ENCODE measurements at regions not wholly inside any gene's neighbourhood (a gene's known extent, or its start where the extent isn't known, plus 50 kb on each side); places are given as distances from the start of the nearest gene placed in this dataset.

DNA sequence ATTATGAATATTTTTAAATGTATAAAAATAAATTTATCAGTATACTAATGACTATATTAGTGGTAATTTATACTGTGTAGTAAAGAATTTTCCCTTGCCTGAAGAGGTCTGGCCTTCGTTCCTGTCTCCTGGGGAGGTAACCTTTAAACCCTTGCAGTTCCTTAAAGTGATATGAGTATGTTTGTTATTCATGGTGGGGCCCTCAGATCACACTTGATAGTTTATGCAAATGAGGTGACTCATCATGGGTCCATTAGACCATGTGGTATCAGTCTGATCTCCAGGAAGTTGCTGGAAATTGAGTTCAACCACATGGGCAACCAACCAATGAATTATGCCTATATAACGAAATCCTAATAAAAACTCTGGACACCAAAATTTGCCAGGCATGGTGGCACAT lies 904.1 kb downstream of the RPA4 start:
- Histone ChIP-seq H3K27me3 (ENCODE audit: control insufficient read depth in 3 of 3, insufficient read depth in 3 of 3, low read length in 3 of 3) (no peaks in the 10 kb centered on the region), H3K36me3 (ENCODE audit: control insufficient read depth in 3 of 3, insufficient read depth in 2 of 3, low read depth in 1 of 3, low read length in 3 of 3) (no peaks in the 10 kb centered on the region), H3K4me1 (ENCODE audit: control insufficient read depth in 3 of 3, insufficient read depth in 2 of 3, low read depth in 1 of 3, low read length in 2 of 3) (no peaks in the 10 kb centered on the region), H3K27ac (ENCODE audit: low read depth in 1 of 3, low read length in 2 of 3) (no peak overlapping the region), H3K9me3 (ENCODE audit: control insufficient read depth in 2 of 2, insufficient read depth in 1 of 2, low read depth in 1 of 2, low read length in 1 of 2) (peaks cover 0 to 3% of the 10 kb centered on the region in 2 donors), H3K4me3 (ENCODE audit: low read depth in 1 of 3, low read length in 3 of 3) (no peak overlapping the region)
- WGBS, 3 donors: 39 to 47% (median 40%) methylated on average over 2 of the region's 2 CpGs
- FAIRE-seq: no peak
- DNase-seq: peak; percentile 2 to 53

DNA sequence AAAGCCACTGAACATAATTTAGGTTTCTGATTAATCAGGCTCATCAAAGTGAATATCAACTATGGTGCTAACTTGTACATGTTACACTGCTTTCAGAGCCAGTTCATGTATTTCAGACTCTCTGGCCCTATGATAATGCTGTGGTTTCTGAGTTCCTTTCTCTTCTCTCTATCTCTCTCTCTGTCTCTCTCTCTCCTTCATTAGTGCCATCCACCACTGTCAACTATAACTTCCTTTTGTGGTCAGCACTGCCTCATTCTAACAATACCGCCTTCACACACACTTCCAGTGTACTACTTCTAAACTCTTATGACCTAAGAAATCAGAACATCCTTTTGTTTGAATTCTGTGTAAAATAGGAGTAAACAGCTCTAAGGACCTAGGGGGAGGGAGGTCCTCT lies 907.1 kb downstream of the RPA4 start:
- H3K9me3 ChIP-seq (ENCODE audit: control insufficient read depth in 2 of 2, insufficient read depth in 1 of 2, low read depth in 1 of 2, low read length in 1 of 2): peaks cover 0 to 3% of the 10 kb centered on the region in 2 donors
- no peak overlapping the region for H3K4me3 ChIP-seq (ENCODE audit: low read depth in 1 of 3, low read length in 3 of 3)
- H3K36me3 ChIP-seq (ENCODE audit: control insufficient read depth in 3 of 3, insufficient read depth in 2 of 3, low read depth in 1 of 3, low read length in 3 of 3): no peaks in the 10 kb centered on the region
- no peaks in the 10 kb centered on the region for H3K4me1 ChIP-seq (ENCODE audit: control insufficient read depth in 3 of 3, insufficient read depth in 2 of 3, low read depth in 1 of 3, low read length in 2 of 3)
- no peaks in the 10 kb centered on the region for H3K27me3 ChIP-seq (ENCODE audit: control insufficient read depth in 3 of 3, insufficient read depth in 3 of 3, low read length in 3 of 3)
- FAIRE-seq (no peak), DNase-seq (no peak)
- no peak overlapping the region for H3K27ac ChIP-seq (ENCODE audit: low read depth in 1 of 3, low read length in 2 of 3)
- WGBS, 3 donors: 70 to 100% (median 78%) methylated on average over 1 of the region's 1 CpG

DNA sequence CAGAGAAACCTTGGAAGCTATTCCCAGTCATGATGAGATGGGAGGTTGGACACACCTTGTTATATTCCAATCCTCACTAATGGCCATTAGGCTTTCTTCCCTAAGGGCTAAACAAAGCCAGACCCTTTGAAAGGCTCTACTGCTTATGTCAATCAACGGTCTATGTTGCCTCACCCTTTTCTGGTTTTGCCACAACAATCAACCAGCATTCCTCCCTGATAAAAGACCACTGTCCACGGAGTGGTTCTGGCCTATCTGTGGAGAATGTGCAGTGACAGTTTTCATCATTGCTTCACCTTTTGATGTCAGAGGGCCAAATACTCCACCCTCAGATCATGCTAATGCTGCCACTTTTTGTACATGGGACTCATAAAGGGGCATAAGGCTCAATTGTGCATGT lies 913.4 kb downstream of the RPA4 start:
- Histone ChIP-seq H3K36me3 (ENCODE audit: control insufficient read depth in 3 of 3, insufficient read depth in 2 of 3, low read depth in 1 of 3, low read length in 3 of 3) (no peaks in the 10 kb centered on the region), H3K27ac (ENCODE audit: low read depth in 1 of 3, low read length in 2 of 3) (no peak overlapping the region), H3K27me3 (ENCODE audit: control insufficient read depth in 3 of 3, insufficient read depth in 3 of 3, low read length in 3 of 3) (no peaks in the 10 kb centered on the region), H3K9me3 (ENCODE audit: control insufficient read depth in 2 of 2, insufficient read depth in 1 of 2, low read depth in 1 of 2, low read length in 1 of 2) (no peaks in the 10 kb centered on the region), H3K4me1 (ENCODE audit: control insufficient read depth in 3 of 3, insufficient read depth in 2 of 3, low read depth in 1 of 3, low read length in 2 of 3) (no peaks in the 10 kb centered on the region), H3K4me3 (ENCODE audit: low read depth in 1 of 3, low read length in 3 of 3) (no peak overlapping the region)
- FAIRE-seq (no peak), DNase-seq (no peak)
- WGBS, 3 donors: 58 to 67% (median 65%) methylated on average over 2 of the region's 2 CpGs

DNA sequence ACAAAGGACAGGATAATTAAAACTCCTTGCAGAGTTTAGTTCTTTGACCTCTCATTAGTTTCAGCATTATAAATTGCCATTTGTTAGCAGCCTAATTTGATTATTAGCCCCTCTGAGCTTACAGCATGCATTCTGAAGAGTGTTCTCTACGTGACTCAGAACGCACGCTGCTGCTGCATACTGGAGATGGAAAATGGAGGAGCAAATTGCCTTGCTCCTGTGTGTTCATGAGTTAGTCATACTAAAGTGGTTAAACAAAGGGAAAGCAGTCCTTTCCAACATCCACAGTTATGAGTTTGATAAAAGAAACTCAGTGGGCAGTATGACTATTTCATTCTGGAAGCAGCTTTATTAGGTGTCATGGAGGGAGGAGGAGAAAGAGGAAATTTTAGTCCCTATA lies 922.5 kb downstream of the RPA4 start:
- no peaks in the 10 kb centered on the region for H3K9me3 ChIP-seq (ENCODE audit: control insufficient read depth in 2 of 2, insufficient read depth in 1 of 2, low read depth in 1 of 2, low read length in 1 of 2)
- FAIRE-seq (no peak), DNase-seq (no peak)
- no peak overlapping the region for H3K27ac ChIP-seq (ENCODE audit: low read depth in 1 of 3, low read length in 2 of 3)
- H3K27me3 ChIP-seq (ENCODE audit: control insufficient read depth in 3 of 3, insufficient read depth in 3 of 3, low read length in 3 of 3): no peaks in the 10 kb centered on the region
- H3K4me3 ChIP-seq (ENCODE audit: low read depth in 1 of 3, low read length in 3 of 3): no peak overlapping the region
- 88 to 92% (median 88%) methylated on average over 3 of the region's 3 CpGs for WGBS, 3 donors
- no peaks in the 10 kb centered on the region for H3K36me3 ChIP-seq (ENCODE audit: control insufficient read depth in 3 of 3, insufficient read depth in 2 of 3, low read depth in 1 of 3, low read length in 3 of 3)
- H3K4me1 ChIP-seq (ENCODE audit: control insufficient read depth in 3 of 3, insufficient read depth in 2 of 3, low read depth in 1 of 3, low read length in 2 of 3): no peaks in the 10 kb centered on the region

DNA sequence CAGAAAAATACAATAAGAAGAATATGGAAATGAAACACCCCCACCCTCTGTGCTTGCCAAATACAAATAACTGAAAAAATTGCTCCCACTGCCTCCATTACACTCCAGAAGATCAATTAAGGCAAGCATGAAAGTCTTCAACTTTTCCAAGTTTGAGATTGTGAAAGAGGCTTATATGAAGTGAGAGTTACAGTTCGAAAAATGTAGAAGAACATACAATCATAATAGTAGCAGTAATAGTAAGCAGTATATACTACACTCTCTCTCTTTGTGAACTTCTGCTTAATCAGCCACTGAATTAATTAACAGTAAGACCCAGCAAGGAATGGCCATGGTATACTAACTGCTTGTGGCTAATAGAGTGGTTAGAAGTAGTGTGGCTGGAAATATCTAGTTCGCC lies 923.2 kb downstream of the RPA4 start:
- no peak overlapping the region for H3K4me3 ChIP-seq (ENCODE audit: low read depth in 1 of 3, low read length in 3 of 3)
- DNase-seq: no peak
- 85 to 93% (median 91%) methylated on average over 2 of the region's 2 CpGs for WGBS, 3 donors
- H3K36me3 ChIP-seq (ENCODE audit: control insufficient read depth in 3 of 3, insufficient read depth in 2 of 3, low read depth in 1 of 3, low read length in 3 of 3): no peaks in the 10 kb centered on the region
- no peak for FAIRE-seq
- H3K9me3 ChIP-seq (ENCODE audit: control insufficient read depth in 2 of 2, insufficient read depth in 1 of 2, low read depth in 1 of 2, low read length in 1 of 2): no peaks in the 10 kb centered on the region
- no peaks in the 10 kb centered on the region for H3K27me3 ChIP-seq (ENCODE audit: control insufficient read depth in 3 of 3, insufficient read depth in 3 of 3, low read length in 3 of 3)
- no peak overlapping the region for H3K27ac ChIP-seq (ENCODE audit: low read depth in 1 of 3, low read length in 2 of 3)
- H3K4me1 ChIP-seq (ENCODE audit: control insufficient read depth in 3 of 3, insufficient read depth in 2 of 3, low read depth in 1 of 3, low read length in 2 of 3): no peaks in the 10 kb centered on the region

DNA sequence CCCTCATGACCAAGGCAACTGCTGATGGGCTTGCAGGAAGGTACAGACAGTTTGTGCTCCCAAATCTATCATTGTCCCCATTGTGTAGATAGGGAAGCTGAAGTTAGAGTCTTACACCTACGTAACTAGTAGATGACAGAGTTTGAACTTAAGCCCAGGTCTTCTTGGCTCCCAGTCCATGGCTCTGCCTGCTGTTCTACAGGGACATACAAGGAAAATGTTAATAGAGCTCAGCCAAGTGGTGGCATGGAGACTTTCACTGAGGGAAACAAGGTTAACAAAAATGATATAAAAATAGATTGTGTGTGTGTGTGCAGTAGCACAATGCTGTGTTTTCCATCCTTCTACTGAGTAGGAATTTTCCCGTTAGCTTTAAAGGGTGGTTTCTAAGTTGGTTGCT lies 936.5 kb downstream of the RPA4 start:
- FAIRE-seq: no peak
- Histone ChIP-seq H3K27me3 (ENCODE audit: control insufficient read depth in 3 of 3, insufficient read depth in 3 of 3, low read length in 3 of 3) (no peaks in the 10 kb centered on the region), H3K36me3 (ENCODE audit: control insufficient read depth in 3 of 3, insufficient read depth in 2 of 3, low read depth in 1 of 3, low read length in 3 of 3) (no peaks in the 10 kb centered on the region), H3K4me3 (ENCODE audit: low read depth in 1 of 3, low read length in 3 of 3) (no peak overlapping the region), H3K9me3 (ENCODE audit: control insufficient read depth in 2 of 2, insufficient read depth in 1 of 2, low read depth in 1 of 2, low read length in 1 of 2) (no peaks in the 10 kb centered on the region), H3K27ac (ENCODE audit: low read depth in 1 of 3, low read length in 2 of 3) (no peak overlapping the region), H3K4me1 (ENCODE audit: control insufficient read depth in 3 of 3, insufficient read depth in 2 of 3, low read depth in 1 of 3, low read length in 2 of 3) (no peaks in the 10 kb centered on the region)
- no peak for DNase-seq
- WGBS, 3 donors: 87 to 94% (median 93%) methylated on average over 2 of the region's 2 CpGs

DNA sequence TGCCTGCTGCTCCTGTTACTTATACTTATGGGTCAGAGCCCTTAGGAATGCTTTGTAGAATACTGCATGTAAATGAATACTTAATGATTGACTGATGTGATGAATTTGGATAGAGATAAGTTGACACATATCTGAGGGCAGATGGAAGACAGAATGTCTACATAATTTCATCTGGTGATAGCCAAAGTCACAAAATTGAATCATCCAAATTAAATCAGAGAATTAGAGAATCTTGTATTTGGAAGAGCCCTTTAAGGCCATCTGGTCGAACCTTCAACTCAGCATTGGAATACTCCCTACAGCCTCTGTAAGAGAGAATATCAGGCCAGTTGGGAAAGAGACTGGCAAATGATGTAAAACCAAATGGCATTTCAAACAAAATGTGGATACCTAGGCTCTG lies 944.8 kb downstream of the RPA4 start:
- no peaks in the 10 kb centered on the region for H3K27me3 ChIP-seq (ENCODE audit: control insufficient read depth in 3 of 3, insufficient read depth in 3 of 3, low read length in 3 of 3)
- H3K4me3 ChIP-seq (ENCODE audit: low read depth in 1 of 3, low read length in 3 of 3): no peak overlapping the region
- H3K4me1 ChIP-seq (ENCODE audit: control insufficient read depth in 3 of 3, insufficient read depth in 2 of 3, low read depth in 1 of 3, low read length in 2 of 3): no peaks in the 10 kb centered on the region
- H3K9me3 ChIP-seq (ENCODE audit: control insufficient read depth in 2 of 2, insufficient read depth in 1 of 2, low read depth in 1 of 2, low read length in 1 of 2): no peaks in the 10 kb centered on the region
- no peaks in the 10 kb centered on the region for H3K36me3 ChIP-seq (ENCODE audit: control insufficient read depth in 3 of 3, insufficient read depth in 2 of 3, low read depth in 1 of 3, low read length in 3 of 3)
- DNase-seq: no peak
- H3K27ac ChIP-seq (ENCODE audit: low read depth in 1 of 3, low read length in 2 of 3): no peak overlapping the region
- no peak for FAIRE-seq
- WGBS, 3 donors: 0 to 19% (median 0%) methylated on average over 1 of the region's 1 CpG

DNA sequence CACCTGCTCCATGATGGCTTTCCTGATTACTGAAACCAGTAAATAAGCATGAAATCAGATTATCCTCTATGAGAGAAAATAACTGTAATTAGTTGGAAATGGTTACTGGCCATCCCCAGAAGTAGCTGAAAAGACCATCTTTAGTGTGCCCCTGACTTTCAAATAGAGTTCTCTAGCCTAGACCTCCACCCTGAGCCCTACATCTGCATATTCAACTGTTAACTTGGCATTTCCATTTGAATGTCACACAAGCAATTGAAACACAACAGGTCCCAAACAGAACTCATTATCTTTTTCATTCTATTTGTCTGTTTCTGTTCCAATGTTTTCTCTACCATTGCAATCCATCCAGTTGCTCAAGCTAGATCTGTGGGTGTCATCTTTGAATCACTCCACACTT lies 952.3 kb downstream of the RPA4 start:
- no peak overlapping the region for H3K4me3 ChIP-seq (ENCODE audit: low read depth in 1 of 3, low read length in 3 of 3)
- H3K36me3 ChIP-seq (ENCODE audit: control insufficient read depth in 3 of 3, insufficient read depth in 2 of 3, low read depth in 1 of 3, low read length in 3 of 3): no peaks in the 10 kb centered on the region
- H3K27ac ChIP-seq (ENCODE audit: low read depth in 1 of 3, low read length in 2 of 3): no peak overlapping the region
- no peaks in the 10 kb centered on the region for H3K9me3 ChIP-seq (ENCODE audit: control insufficient read depth in 2 of 2, insufficient read depth in 1 of 2, low read depth in 1 of 2, low read length in 1 of 2)
- DNase-seq: no peak
- H3K4me1 ChIP-seq (ENCODE audit: control insufficient read depth in 3 of 3, insufficient read depth in 2 of 3, low read depth in 1 of 3, low read length in 2 of 3): no peaks in the 10 kb centered on the region
- no peaks in the 10 kb centered on the region for H3K27me3 ChIP-seq (ENCODE audit: control insufficient read depth in 3 of 3, insufficient read depth in 3 of 3, low read length in 3 of 3)
- no peak for FAIRE-seq

DNA sequence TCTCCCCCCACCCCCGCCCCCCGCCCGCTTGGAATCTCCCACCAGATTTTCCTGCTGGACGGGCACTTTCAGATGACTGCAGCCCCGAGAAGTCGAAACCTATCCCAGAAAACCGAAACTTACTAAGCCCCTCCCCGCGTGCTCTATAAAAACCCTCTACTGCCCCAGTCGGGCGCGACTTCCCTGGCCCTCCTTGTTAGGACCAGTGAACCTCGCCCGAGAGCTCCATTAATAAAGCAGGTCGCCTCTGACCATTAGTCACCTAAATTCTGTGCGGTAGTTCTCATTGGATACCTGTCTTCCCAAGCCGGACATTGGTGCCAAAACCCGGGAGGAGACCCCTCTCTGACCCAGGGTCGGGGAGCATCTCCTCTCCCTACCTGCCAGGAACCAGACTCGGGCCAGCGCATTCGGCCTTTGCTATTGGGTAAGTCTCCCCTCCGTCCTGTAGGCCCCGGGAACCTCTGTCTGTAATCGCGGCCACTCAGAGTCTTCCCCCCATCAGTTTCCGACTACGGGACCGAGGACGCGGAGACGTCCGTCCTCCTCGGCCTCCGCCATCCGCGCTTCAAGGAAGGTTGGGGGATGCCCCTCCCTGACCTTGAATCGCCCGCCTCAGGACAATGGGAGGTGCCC lies 958.0 kb downstream of the RPA4 start:
- WGBS, 3 donors: 96 to 97% (median 97%) methylated on average over 37 to 39 of the region's 39 CpGs
- Histone ChIP-seq H3K4me1 (ENCODE audit: control insufficient read depth in 3 of 3, insufficient read depth in 2 of 3, low read depth in 1 of 3, low read length in 2 of 3) (no peaks in the 10 kb centered on the region), H3K36me3 (ENCODE audit: control insufficient read depth in 3 of 3, insufficient read depth in 2 of 3, low read depth in 1 of 3, low read length in 3 of 3) (no peaks in the 10 kb centered on the region), H3K9me3 (ENCODE audit: control insufficient read depth in 2 of 2, insufficient read depth in 1 of 2, low read depth in 1 of 2, low read length in 1 of 2) (peaks cover 0 to 41% of the 10 kb centered on the region in 2 donors), H3K4me3 (ENCODE audit: low read depth in 1 of 3, low read length in 3 of 3) (no peak overlapping the region), H3K27ac (ENCODE audit: low read depth in 1 of 3, low read length in 2 of 3) (no peak overlapping the region), H3K27me3 (ENCODE audit: control insufficient read depth in 3 of 3, insufficient read depth in 3 of 3, low read length in 3 of 3) (no peaks in the 10 kb centered on the region)
- FAIRE-seq (no peak), DNase-seq (no peak)

Data from small intestine (tissue), 7 donors.